Right forelimb (tissue), 1 donor: ENCODE measurements at regions not wholly inside any gene's neighbourhood (a gene's known extent, or its start where the extent isn't known, plus 50 kb on each side); places are given as distances from the start of the nearest gene placed in this dataset.

Experiments
- DNase-seq: peaks from one replicate; pipeline ENCODE4 v3.0.0-alpha.2; 2018

- DNase-seq = no peak
These were observed 174.2 kb downstream of the PHETA1 start for GRCh38 chr12:111194703-111195051.

GRCh38 chr12:111193977-111194702, 174.8 kb downstream of the PHETA1 start:
- no peak for DNase-seq

- no peak for DNase-seq
These were observed 175.4 kb downstream of the PHETA1 start for GRCh38 chr12:111193496-111193895.

- no peak for DNase-seq
These were observed 175.8 kb downstream of the PHETA1 start for GRCh38 chr12:111193067-111193466.

- no peak for DNase-seq
These were observed 176.2 kb downstream of the PHETA1 start for GRCh38 chr12:111192647-111193046.

GRCh38 chr12:111190741-111191526, 178.0 kb downstream of the PHETA1 start:
- no peak for DNase-seq

- DNase-seq = no peak
These were observed 179.1 kb downstream of the PHETA1 start for GRCh38 chr12:111189792-111190191.

- DNase-seq = no peak
These were observed 180.5 kb downstream of the PHETA1 start for GRCh38 chr12:111188436-111188835.

GRCh38 chr12:111186347-111186746, 182.5 kb downstream of the PHETA1 start:
- DNase-seq = no peak

- no peak for DNase-seq
These were observed 183.0 kb downstream of the PHETA1 start for GRCh38 chr12:111185889-111186227.

- no peak for DNase-seq
These were observed 183.5 kb downstream of the PHETA1 start for GRCh38 chr12:111185206-111185888.

- DNase-seq = no peak
These were observed 184.7 kb downstream of the PHETA1 start for GRCh38 chr12:111184161-111184560.

- DNase-seq = no peak
These were observed 185.8 kb downstream of the PHETA1 start for GRCh38 chr12:111183094-111183493.

GRCh38 chr12:111182382-111182781, 186.5 kb downstream of the PHETA1 start:
- no peak for DNase-seq

- DNase-seq = peak; percentile 80
These were observed 187.7 kb downstream of the PHETA1 start for GRCh38 chr12:111181143-111181726.

- peak; percentile 54 for DNase-seq
These were observed 188.3 kb downstream of the PHETA1 start for GRCh38 chr12:111180426-111181142.

- DNase-seq = peak; percentile 75
These were observed 190.5 kb downstream of the PHETA1 start for GRCh38 chr12:111178181-111179081.

GRCh38 chr12:111175396-111176094, 193.3 kb downstream of the PHETA1 start:
- no peak for DNase-seq

GRCh38 chr12:111174961-111175345, 193.9 kb downstream of the PHETA1 start:
- DNase-seq = no peak

GRCh38 chr12:111174251-111174960, 194.5 kb downstream of the PHETA1 start:
- no peak for DNase-seq
